GM10248 (cell line): ENCODE measurements at regions not wholly inside any gene's neighbourhood (a gene's known extent, or its start where the extent isn't known, plus 50 kb on each side); places are given as distances from the start of the nearest gene placed in this dataset.

Source experiments
- CTCF ChIA-PET: fragments of 300-600 bp; sonication (Branson Sonifier 250); formaldehyde crosslinking; extraction: SDS; loops from one replicate; lab custom pipeline; 2021; ENCODE audit warnings: antibody characterized with exemption; lab: Yijun Ruan, JAX
- POLR2A ChIA-PET: fragments of 350-650 bp; sonication (Branson Sonifier 250); formaldehyde crosslinking; extraction: SDS; loops from one replicate; lab custom pipeline; 2020; ENCODE audit warnings: antibody characterized with exemption; lab: Yijun Ruan, JAX
- DNase-seq: peaks from one replicate; pipeline ENCODE4 v3.0.0; 2012; ENCODE audit errors: extremely low spot score
- CTCF ChIP-seq: IDR thresholded peaks from 2 replicates; pipeline ENCODE4 v1.5.1; 2012; ENCODE audit warnings: mild to moderate bottlenecking, low read depth; ENCODE audit errors: extremely low read depth, missing control alignments, control extremely low read depth

GRCh38 chr14:30499358-30499757 is 59.6 kb upstream of the G2E3 start:
- POLR2A ChIA-PET: no interaction called here
- DNase-seq: no peak
- no peak for TF ChIP-seq CTCF
- CTCF ChIA-PET: no interaction called here

DNA sequence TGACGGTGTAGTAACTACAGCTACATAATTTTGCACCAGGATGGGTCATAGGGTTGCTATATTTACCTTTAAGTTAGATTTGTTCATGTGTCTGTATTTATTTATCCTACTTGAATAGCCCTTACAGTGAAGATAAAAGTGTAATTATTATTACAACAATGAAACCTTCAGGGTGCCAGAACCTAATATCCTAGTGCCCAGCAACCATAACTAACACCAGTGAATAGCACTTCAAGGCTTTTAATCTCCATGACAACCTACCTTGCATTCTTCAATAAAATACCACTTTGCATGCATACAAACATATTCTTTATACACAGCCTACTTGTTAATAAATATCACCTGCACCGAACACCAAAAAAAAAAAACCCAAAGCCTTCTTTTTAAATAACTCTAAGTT is 58.7 kb upstream of the G2E3 start:
- CTCF ChIA-PET: no interaction called here
- POLR2A ChIA-PET: no interaction called here
- no peak for DNase-seq
- no peak for TF ChIP-seq CTCF

DNA sequence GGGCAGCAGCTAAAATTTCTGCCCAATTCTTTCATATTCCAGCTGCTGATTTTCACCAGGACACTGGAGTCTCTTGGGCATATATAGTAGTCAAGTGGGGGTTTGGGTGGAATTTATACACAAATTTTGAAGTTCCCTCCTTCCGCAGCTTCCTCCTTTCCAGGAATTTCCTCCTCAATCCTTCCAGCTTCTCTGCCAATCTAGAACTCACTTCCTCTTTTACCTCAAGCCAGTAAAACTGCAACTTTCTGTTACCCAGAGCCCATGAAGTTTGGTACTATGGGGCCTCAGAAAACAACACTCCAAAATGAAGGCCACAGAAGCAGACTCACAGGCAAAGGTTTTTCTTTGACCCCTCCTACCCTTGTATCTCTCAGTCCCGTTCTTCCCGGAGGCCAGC is 51.7 kb upstream of the G2E3 start:
- no peak for DNase-seq
- ChIA-PET POLR2A (no interaction called here), CTCF (interaction anchor here (2.4 kb wide), 1 partner anchor 13 kb away, joined by 10 read pairs; no protein-coding TSS in a partner anchor)
- TF ChIP-seq CTCF: no peak
